Hematopoietic multipotent progenitor cell treated with erythropoietin and hydrocortisone succinate and interleukin-3 and kit ligand, for 15 days (in vitro differentiated cells): ENCODE measurements at regions not wholly inside any gene's neighbourhood (a gene's known extent, or its start where the extent isn't known, plus 50 kb on each side); places are given as distances from the start of the nearest gene placed in this dataset.

Experiments
- DNase-seq: peaks from one replicate; pipeline ENCODE4 v3.0.0-alpha.2; 2015; ENCODE audit warnings: low spot score

- no peak for DNase-seq
Measured at GRCh38 chr2:173770947-173771678, 194.1 kb downstream of the SP3 start.

- no peak for DNase-seq
Measured at GRCh38 chr2:173772205-173772604, 193.0 kb downstream of the SP3 start.

- DNase-seq = no peak
Measured at GRCh38 chr2:173773076-173773475, 192.1 kb downstream of the SP3 start.

GRCh38 chr2:173775440-173775839 is 189.7 kb downstream of the SP3 start:
- DNase-seq = no peak

- DNase-seq = no peak
Measured at GRCh38 chr2:173782681-173783080, 182.5 kb downstream of the SP3 start.

- no peak for DNase-seq
Measured at GRCh38 chr2:173783382-173783781, 181.8 kb downstream of the SP3 start.

GRCh38 chr2:173785813-173786212 is 179.4 kb downstream of the SP3 start:
- no peak for DNase-seq

GRCh38 chr2:173791502-173791901 is 173.7 kb downstream of the SP3 start:
- no peak for DNase-seq

GRCh38 chr2:173792166-173792565 is 173.0 kb downstream of the SP3 start:
- no peak for DNase-seq

- no peak for DNase-seq
Measured at GRCh38 chr2:173792741-173793140, 172.4 kb downstream of the SP3 start.

- no peak for DNase-seq
Measured at GRCh38 chr2:173793709-173794565, 171.2 kb downstream of the SP3 start.

GRCh38 chr2:173797586-173798263 is 167.4 kb downstream of the SP3 start:
- no peak for DNase-seq

- DNase-seq = no peak
Measured at GRCh38 chr2:173802518-173802917, 162.7 kb downstream of the SP3 start.

GRCh38 chr2:173803449-173803848 is 161.7 kb downstream of the SP3 start:
- no peak for DNase-seq

- DNase-seq = no peak
Measured at GRCh38 chr2:173806761-173807160, 158.4 kb downstream of the SP3 start.

- DNase-seq = no peak
Measured at GRCh38 chr2:173808718-173809117, 156.5 kb downstream of the SP3 start.

GRCh38 chr2:173812321-173812720 is 152.9 kb downstream of the SP3 start:
- no peak for DNase-seq

- DNase-seq = no peak
Measured at GRCh38 chr2:173814306-173814705, 150.9 kb downstream of the SP3 start.

GRCh38 chr2:173815772-173816171 is 149.4 kb downstream of the SP3 start:
- no peak for DNase-seq

GRCh38 chr2:173817582-173817981 is 147.6 kb downstream of the SP3 start:
- no peak for DNase-seq

GRCh38 chr2:173818285-173818684 is 146.9 kb downstream of the SP3 start:
- DNase-seq = no peak

GRCh38 chr2:173819852-173820251 is 145.3 kb downstream of the SP3 start:
- no peak for DNase-seq

- no peak for DNase-seq
Measured at GRCh38 chr2:173821451-173821850, 143.7 kb downstream of the SP3 start.
